ENCODE measurements at regions not wholly inside any gene's neighbourhood (a gene's known extent, or its start where the extent isn't known, plus 50 kb on each side); places are given as distances from the start of the nearest gene placed in this dataset.

- Histone ChIP-seq H3K27ac (ENCODE audit: low read depth in 1 of 2, low read length in 2 of 2) (no peak overlapping the region), H3K9me3 (ENCODE audit: control insufficient read depth in 4 of 4, low read length in 3 of 4) (no peaks in the 10 kb centered on the region), H3K36me3 (ENCODE audit: control insufficient read depth in 4 of 4, insufficient read depth in 3 of 4, low read depth in 1 of 4, low read length in 3 of 4) (no peaks in the 10 kb centered on the region), H3K4me3 (ENCODE audit: low read depth in 1 of 3, low read length in 3 of 3) (no peak overlapping the region), H3K27me3 (ENCODE audit: control insufficient read depth in 4 of 4, insufficient read depth in 4 of 4, low read length in 3 of 4) (peaks cover 0 to 3% (median 0%) of the 10 kb centered on the region in 4 donors), H3K9ac (ENCODE audit: low read depth in 1 of 2, low read length in 2 of 2) (no peak overlapping the region), H3K4me1 (ENCODE audit: control insufficient read depth in 4 of 4, insufficient read depth in 4 of 4, low read length in 3 of 4) (no peaks in the 10 kb centered on the region)
- no peak for DNase-seq (ENCODE audit: low spot score)
- WGBS, result 76% methylated on average over 5 of the region's 5 CpGs
- TF ChIP-seq EGR1 (IDR thresholded peaks at IDR 0.05; ENCODE audit: low read depth in 2 of 2), result no peak
- no peak for TF ChIP-seq CTCF (IDR thresholded peaks at IDR 0.05; ENCODE audit: low read depth, low read length, missing input control)
- no peak for TF ChIP-seq NR2F2 (IDR thresholded peaks at IDR 0.05)
- TF ChIP-seq RAD21 (IDR thresholded peaks at IDR 0.05), result no peak
- TF ChIP-seq FOXA2 (IDR thresholded peaks at IDR 0.05), result no peak
- TF ChIP-seq HNF4G (IDR thresholded peaks at IDR 0.05), result no peak
- no peak for TF ChIP-seq SP1 (IDR thresholded peaks at IDR 0.05)
- no peak for TF ChIP-seq JUND (IDR thresholded peaks at IDR 0.05)
- TF ChIP-seq RXRA (IDR thresholded peaks at IDR 0.05), result no peak
- no peak for TF ChIP-seq REST (IDR thresholded peaks at IDR 0.05)
- TF ChIP-seq HNF4A (conservative IDR thresholded peaks at IDR 0.05), result no peak
- no peak for TF ChIP-seq YY1 (IDR thresholded peaks at IDR 0.05)
- TF ChIP-seq TAF1 (conservative IDR thresholded peaks at IDR 0.05), result no peak
- TF ChIP-seq GABPA (IDR thresholded peaks at IDR 0.05 in 1 of 2, conservative IDR thresholded peaks at IDR 0.05 in 1 of 2), result no peak
- no peak for TF ChIP-seq ZBTB33 (IDR thresholded peaks at IDR 0.05)
- TF ChIP-seq ATF3 (IDR thresholded peaks at IDR 0.05), result no peak
- no peak for TF ChIP-seq MAX (IDR thresholded peaks at IDR 0.05)
- no peak for TF ChIP-seq FOXA1 (IDR thresholded peaks at IDR 0.05)
Measured at GRCh38 chr14:44767646-44768173, 194.0 kb downstream of the KLHL28 start.
